ENCODE measurements at regions not wholly inside any gene's neighbourhood (a gene's known extent, or its start where the extent isn't known, plus 50 kb on each side); places are given as distances from the start of the nearest gene placed in this dataset.

DNA sequence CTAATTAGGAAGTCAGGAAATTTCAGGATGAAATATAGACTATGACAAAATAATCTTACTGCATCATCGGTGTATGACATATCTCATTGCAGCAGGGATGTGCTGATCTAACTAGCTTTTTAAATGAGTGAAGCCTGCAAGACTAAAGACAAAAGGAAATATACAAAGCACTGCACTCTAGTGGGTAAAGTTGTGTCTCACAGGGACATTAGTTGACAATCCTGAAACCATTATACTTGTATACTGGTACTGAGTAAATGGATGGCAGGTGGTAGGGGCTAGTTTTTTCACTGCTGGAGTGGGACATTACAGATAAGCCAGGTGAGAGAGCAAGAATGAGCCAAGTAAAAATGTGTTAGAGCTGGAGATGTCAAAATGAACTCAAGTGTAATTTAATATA, 317.5 kb upstream of the RAB6C start:
- ATAC-seq, result no peak
- H3K27me3 Mint-ChIP-seq (ENCODE audit: low read depth), result no peaks in the 10 kb centered on the region
- CTCF ChIA-PET, result interaction anchor here (0.6 to 2.0 kb wide), 2 partner anchors 54 to 75 kb away, joined by 3 to 9 read pairs; no protein-coding TSS in a partner anchor

DNA sequence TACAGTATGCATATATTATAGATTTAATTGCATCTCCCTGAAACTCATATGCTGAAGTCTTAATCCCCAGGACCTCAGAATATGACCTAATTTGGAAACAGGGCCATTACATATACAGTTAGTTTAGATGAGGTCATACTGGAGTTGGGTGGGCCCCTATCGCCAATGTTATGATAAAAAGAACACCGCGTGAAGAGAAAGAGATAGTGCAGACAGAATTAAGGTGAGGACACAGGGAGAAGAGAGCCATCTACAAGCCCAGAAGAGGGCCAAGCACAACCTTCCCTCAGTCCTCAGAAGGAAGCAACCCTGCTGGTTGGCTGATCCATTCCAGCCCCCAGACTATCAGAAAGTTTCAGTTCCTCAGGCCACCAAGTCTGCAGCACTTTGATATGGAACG, 311.9 kb upstream of the RAB6C start:
- ChIA-PET POLR2A (no interaction called here), CTCF (no interaction called here)
- H3K27me3 Mint-ChIP-seq (ENCODE audit: low read depth), result no peaks in the 10 kb centered on the region

More for the DNA sequence above, 317.5 kb upstream of the RAB6C start:
- Mint-ChIP-seq H3K36me3 (peaks cover 3% of the 10 kb centered on the region), H3K4me3 (no peak overlapping the region), H3K4me1 (peaks cover 6% of the 10 kb centered on the region; the same call in 1 of the 2 replicates), H3K27ac (no peak overlapping the region), H3K9me3 (peaks cover 17% of the 10 kb centered on the region)
- POLR2A ChIA-PET, result no interaction called here
- TF ChIP-seq, protein P1, sequence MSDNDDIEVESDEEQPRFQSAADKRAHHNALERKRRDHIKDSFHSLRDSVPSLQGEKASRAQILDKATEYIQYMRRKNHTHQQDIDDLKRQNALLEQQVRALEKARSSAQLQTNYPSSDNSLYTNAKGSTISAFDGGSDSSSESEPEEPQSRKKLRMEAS (CRISPR knock-in tag; IDR thresholded peaks at IDR 0.05), result no peak
- no peak for TF ChIP-seq FOXP1 (CRISPR knock-in tag; IDR thresholded peaks at IDR 0.05; ENCODE audit: borderline replicate concordance)
- TF ChIP-seq, protein P2, sequence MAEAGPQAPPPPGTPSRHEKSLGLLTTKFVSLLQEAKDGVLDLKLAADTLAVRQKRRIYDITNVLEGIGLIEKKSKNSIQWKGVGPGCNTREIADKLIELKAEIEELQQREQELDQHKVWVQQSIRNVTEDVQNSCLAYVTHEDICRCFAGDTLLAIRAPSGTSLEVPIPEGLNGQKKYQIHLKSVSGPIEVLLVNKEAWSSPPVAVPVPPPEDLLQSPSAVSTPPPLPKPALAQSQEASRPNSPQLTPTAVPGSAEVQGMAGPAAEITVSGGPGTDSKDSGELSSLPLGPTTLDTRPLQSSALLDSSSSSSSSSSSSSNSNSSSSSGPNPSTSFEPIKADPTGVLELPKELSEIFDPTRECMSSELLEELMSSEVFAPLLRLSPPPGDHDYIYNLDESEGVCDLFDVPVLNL (CRISPR knock-in tag; IDR thresholded peaks at IDR 0.05; ENCODE audit: borderline replicate concordance, low read depth), result no peak
- no peak for TF ChIP-seq ETV6 (CRISPR knock-in tag; IDR thresholded peaks at IDR 0.05)
- no peak for TF ChIP-seq KAT7 (CRISPR knock-in tag; IDR thresholded peaks at IDR 0.05; ENCODE audit: borderline replicate concordance)
- TF ChIP-seq RORB (CRISPR knock-in tag; IDR thresholded peaks at IDR 0.05), result no peak
- TF ChIP-seq, protein P3, sequence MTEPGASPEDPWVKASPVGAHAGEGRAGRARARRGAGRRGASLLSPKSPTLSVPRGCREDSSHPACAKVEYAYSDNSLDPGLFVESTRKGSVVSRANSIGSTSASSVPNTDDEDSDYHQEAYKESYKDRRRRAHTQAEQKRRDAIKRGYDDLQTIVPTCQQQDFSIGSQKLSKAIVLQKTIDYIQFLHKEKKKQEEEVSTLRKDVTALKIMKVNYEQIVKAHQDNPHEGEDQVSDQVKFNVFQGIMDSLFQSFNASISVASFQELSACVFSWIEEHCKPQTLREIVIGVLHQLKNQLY (CRISPR knock-in tag; IDR thresholded peaks at IDR 0.05), result no peak
- TF ChIP-seq, protein P4, sequence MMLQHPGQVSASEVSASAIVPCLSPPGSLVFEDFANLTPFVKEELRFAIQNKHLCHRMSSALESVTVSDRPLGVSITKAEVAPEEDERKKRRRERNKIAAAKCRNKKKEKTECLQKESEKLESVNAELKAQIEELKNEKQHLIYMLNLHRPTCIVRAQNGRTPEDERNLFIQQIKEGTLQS (CRISPR knock-in tag; conservative IDR thresholded peaks at IDR 0.05), result no peak
- TF ChIP-seq, protein P5, sequence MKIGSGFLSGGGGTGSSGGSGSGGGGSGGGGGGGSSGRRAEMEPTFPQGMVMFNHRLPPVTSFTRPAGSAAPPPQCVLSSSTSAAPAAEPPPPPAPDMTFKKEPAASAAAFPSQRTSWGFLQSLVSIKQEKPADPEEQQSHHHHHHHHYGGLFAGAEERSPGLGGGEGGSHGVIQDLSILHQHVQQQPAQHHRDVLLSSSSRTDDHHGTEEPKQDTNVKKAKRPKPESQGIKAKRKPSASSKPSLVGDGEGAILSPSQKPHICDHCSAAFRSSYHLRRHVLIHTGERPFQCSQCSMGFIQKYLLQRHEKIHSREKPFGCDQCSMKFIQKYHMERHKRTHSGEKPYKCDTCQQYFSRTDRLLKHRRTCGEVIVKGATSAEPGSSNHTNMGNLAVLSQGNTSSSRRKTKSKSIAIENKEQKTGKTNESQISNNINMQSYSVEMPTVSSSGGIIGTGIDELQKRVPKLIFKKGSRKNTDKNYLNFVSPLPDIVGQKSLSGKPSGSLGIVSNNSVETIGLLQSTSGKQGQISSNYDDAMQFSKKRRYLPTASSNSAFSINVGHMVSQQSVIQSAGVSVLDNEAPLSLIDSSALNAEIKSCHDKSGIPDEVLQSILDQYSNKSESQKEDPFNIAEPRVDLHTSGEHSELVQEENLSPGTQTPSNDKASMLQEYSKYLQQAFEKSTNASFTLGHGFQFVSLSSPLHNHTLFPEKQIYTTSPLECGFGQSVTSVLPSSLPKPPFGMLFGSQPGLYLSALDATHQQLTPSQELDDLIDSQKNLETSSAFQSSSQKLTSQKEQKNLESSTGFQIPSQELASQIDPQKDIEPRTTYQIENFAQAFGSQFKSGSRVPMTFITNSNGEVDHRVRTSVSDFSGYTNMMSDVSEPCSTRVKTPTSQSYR (CRISPR knock-in tag; IDR thresholded peaks at IDR 0.05), result no peak
- DNase-seq (ENCODE audit: low spot score), result no peak

DNA sequence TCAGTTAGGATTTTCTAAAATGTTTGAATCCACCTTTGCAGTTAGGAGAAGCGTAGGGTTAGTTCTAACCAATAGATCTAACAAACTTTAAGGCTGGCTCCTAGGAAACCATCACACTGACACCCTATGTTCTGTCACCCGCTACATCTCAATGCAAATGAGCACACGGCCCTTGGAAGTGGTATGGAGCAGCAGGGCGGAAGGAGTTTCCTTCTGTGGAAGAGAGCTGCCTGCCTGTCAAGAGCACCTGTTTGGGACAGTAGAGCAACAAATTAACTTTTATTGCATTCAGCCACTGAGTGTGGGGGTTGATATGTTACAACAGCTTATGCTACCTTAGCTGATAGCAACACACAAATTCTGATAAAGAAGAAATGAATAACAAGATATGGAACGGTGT, 306.9 kb upstream of the RAB6C start:
- Mint-ChIP-seq H3K4me3 (no peak overlapping the region), H3K36me3 (no peaks in the 10 kb centered on the region), H3K4me1 (peaks cover 17% of the 10 kb centered on the region), H3K27me3 (ENCODE audit: low read depth) (no peaks in the 10 kb centered on the region; the same call in 1 of the 2 replicates), H3K27ac (no peak overlapping the region), H3K9me3 (no peaks in the 10 kb centered on the region)
- CTCF ChIA-PET, result no interaction called here
- POLR2A ChIA-PET, result no interaction called here
- DNase-seq (ENCODE audit: low spot score), result no peak
- no peak for ATAC-seq
- TF ChIP-seq, protein P5 (CRISPR knock-in tag; IDR thresholded peaks at IDR 0.05), result no peak
- TF ChIP-seq, protein P6, sequence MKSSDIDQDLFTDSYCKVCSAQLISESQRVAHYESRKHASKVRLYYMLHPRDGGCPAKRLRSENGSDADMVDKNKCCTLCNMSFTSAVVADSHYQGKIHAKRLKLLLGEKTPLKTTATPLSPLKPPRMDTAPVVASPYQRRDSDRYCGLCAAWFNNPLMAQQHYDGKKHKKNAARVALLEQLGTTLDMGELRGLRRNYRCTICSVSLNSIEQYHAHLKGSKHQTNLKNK (CRISPR knock-in tag; IDR thresholded peaks at IDR 0.05), result no peak
- TF ChIP-seq, protein P7, sequence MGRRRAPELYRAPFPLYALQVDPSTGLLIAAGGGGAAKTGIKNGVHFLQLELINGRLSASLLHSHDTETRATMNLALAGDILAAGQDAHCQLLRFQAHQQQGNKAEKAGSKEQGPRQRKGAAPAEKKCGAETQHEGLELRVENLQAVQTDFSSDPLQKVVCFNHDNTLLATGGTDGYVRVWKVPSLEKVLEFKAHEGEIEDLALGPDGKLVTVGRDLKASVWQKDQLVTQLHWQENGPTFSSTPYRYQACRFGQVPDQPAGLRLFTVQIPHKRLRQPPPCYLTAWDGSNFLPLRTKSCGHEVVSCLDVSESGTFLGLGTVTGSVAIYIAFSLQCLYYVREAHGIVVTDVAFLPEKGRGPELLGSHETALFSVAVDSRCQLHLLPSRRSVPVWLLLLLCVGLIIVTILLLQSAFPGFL (CRISPR knock-in tag; IDR thresholded peaks at IDR 0.05; ENCODE audit: borderline replicate concordance), result no peak
- TF ChIP-seq, protein P8, sequence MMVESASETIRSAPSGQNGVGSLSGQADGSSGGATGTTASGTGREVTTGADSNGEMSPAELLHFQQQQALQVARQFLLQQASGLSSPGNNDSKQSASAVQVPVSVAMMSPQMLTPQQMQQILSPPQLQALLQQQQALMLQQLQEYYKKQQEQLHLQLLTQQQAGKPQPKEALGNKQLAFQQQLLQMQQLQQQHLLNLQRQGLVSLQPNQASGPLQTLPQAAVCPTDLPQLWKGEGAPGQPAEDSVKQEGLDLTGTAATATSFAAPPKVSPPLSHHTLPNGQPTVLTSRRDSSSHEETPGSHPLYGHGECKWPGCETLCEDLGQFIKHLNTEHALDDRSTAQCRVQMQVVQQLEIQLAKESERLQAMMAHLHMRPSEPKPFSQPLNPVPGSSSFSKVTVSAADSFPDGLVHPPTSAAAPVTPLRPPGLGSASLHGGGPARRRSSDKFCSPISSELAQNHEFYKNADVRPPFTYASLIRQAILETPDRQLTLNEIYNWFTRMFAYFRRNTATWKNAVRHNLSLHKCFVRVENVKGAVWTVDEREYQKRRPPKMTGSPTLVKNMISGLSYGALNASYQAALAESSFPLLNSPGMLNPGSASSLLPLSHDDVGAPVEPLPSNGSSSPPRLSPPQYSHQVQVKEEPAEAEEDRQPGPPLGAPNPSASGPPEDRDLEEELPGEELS (CRISPR knock-in tag; IDR thresholded peaks at IDR 0.05), result no peak
- no peak for TF ChIP-seq ETV6 (CRISPR knock-in tag; IDR thresholded peaks at IDR 0.05)
- no peak for TF ChIP-seq NR2C2 (CRISPR knock-in tag; IDR thresholded peaks at IDR 0.05)
- no peak for TF ChIP-seq ZNF232 (CRISPR knock-in tag; IDR thresholded peaks at IDR 0.05)
- TF ChIP-seq NFATC4 (CRISPR knock-in tag; IDR thresholded peaks at IDR 0.05), result no peak

More for the DNA sequence above, 311.9 kb upstream of the RAB6C start:
- TF ChIP-seq NFATC4 (CRISPR knock-in tag; IDR thresholded peaks at IDR 0.05) (no peak), GRHL2 (CRISPR knock-in tag; IDR thresholded peaks at IDR 0.05; ENCODE audit: insufficient replicate concordance, severe bottlenecking) (no peak)
- TF ChIP-seq, protein P4 (CRISPR knock-in tag; conservative IDR thresholded peaks at IDR 0.05), result no peak
- TF ChIP-seq, protein P9, sequence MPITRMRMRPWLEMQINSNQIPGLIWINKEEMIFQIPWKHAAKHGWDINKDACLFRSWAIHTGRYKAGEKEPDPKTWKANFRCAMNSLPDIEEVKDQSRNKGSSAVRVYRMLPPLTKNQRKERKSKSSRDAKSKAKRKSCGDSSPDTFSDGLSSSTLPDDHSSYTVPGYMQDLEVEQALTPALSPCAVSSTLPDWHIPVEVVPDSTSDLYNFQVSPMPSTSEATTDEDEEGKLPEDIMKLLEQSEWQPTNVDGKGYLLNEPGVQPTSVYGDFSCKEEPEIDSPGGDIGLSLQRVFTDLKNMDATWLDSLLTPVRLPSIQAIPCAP (CRISPR knock-in tag; IDR thresholded peaks at IDR 0.05), result no peak
- no peak for ATAC-seq
- H3K36me3 Mint-ChIP-seq, result no peaks in the 10 kb centered on the region
- H3K9me3 Mint-ChIP-seq, result peaks cover 4% of the 10 kb centered on the region
- peaks cover 1% of the 10 kb centered on the region; the same call in 1 of the 2 replicates for H3K4me1 Mint-ChIP-seq
- DNase-seq (ENCODE audit: low spot score), result no peak
- H3K4me3 Mint-ChIP-seq, result no peak overlapping the region
- no peak overlapping the region for H3K27ac Mint-ChIP-seq
